GM23338 (cell line): ENCODE measurements at regions not wholly inside any gene's neighbourhood (a gene's known extent, or its start where the extent isn't known, plus 50 kb on each side); places are given as distances from the start of the nearest gene placed in this dataset.

Experiments used
- ATAC-seq: fragments of 200-7000 bp; cut with Tn5 transposase; 3 replicates; pipeline ENCODE4 v1.9.1; 2020
- DNase-seq: peaks from one replicate; pipeline ENCODE4 v3.0.0-alpha.2; 2015; ENCODE audit warnings: low spot score
- H2AFZ ChIP-seq: fragments of 200-600 bp; sonication (generic); 2 replicates; pipeline ENCODE4 v1.8.0; 2016; ENCODE audit warnings: antibody characterized with exemption, mild to moderate bottlenecking, moderate library complexity
- H3F3A ChIP-seq: fragments of 200-600 bp; sonication (generic); replicated peaks from 2 replicates; pipeline ENCODE4 v1.8.0; 2017; ENCODE audit warnings: antibody characterized with exemption, mixed run types, low read depth
- H3K27ac ChIP-seq: fragments of 200-600 bp; sonication (generic); 2 replicates; pipeline ENCODE4 v1.6.1; 2016; ENCODE audit warnings: low read depth
- H3K27me3 ChIP-seq: fragments of 200-600 bp; sonication (generic); 2 replicates; pipeline ENCODE4 v1.8.0; 2016; ENCODE audit warnings: mild to moderate bottlenecking, mixed run types, moderate library complexity; ENCODE audit not compliant: insufficient read depth
- H3K36me3 ChIP-seq: fragments of 200-600 bp; sonication (generic); 2 replicates; pipeline ENCODE4 v1.8.0; 2016; ENCODE audit warnings: mild to moderate bottlenecking; ENCODE audit not compliant: insufficient read depth
- H3K4me1 ChIP-seq: fragments of 200-600 bp; sonication (generic); 2 replicates; pipeline ENCODE4 v1.8.0; 2016; ENCODE audit warnings: mild to moderate bottlenecking, moderate library complexity; ENCODE audit not compliant: insufficient read depth
- H3K4me2 ChIP-seq: fragments of 200-600 bp; sonication (generic); 2 replicates; pipeline ENCODE4 v1.7.1; 2017; ENCODE audit warnings: mixed run types
- H3K4me3 ChIP-seq: fragments of 200-600 bp; sonication (generic); 2 replicates; pipeline ENCODE4 v1.6.1; 2016; ENCODE audit warnings: mixed run types
- H3K79me2 ChIP-seq: fragments of 200-600 bp; sonication (generic); replicated peaks from 2 replicates; pipeline ENCODE4 v1.8.0; 2017; ENCODE audit warnings: mild to moderate bottlenecking; ENCODE audit not compliant: insufficient read depth
- H3K9me2 ChIP-seq: fragments of 200-600 bp; sonication (generic); 2 replicates; pipeline ENCODE4 v1.8.0; 2017; ENCODE audit not compliant: insufficient read depth
- H4K20me1 ChIP-seq: fragments of 200-600 bp; sonication (generic); replicated peaks from 2 replicates; pipeline ENCODE4 v1.8.0; 2017; ENCODE audit warnings: mild to moderate bottlenecking; ENCODE audit not compliant: insufficient read depth
- H3K27ac Mint-ChIP-seq: 2 replicates; pipeline ENCODE4 v1.8.0; 2020; ENCODE audit warnings: inconsistent platforms, mild to moderate bottlenecking, moderate library complexity, mixed read lengths
- H3K27me3 Mint-ChIP-seq: 3 replicates; pipeline ENCODE4 v1.8.0; 2022; ENCODE audit warnings: low read depth, mild to moderate bottlenecking, moderate library complexity, mixed read lengths, inconsistent platforms; ENCODE audit not compliant: insufficient read depth, poor library complexity
- H3K36me3 Mint-ChIP-seq: 3 replicates; pipeline ENCODE4 v1.8.0; 2021; ENCODE audit warnings: low read depth, mild to moderate bottlenecking, inconsistent platforms, moderate library complexity, mixed read lengths
- H3K4me1 Mint-ChIP-seq: 3 replicates; pipeline ENCODE4 v1.8.0; 2020; ENCODE audit warnings: mild to moderate bottlenecking, inconsistent platforms, mixed read lengths
- H3K4me3 Mint-ChIP-seq: 3 replicates; pipeline ENCODE4 v1.8.0; 2021; ENCODE audit warnings: moderate library complexity, mild to moderate bottlenecking, inconsistent platforms, mixed read lengths
- H3K9me3 Mint-ChIP-seq: 3 replicates; pipeline ENCODE4 v1.8.0; 2020; ENCODE audit warnings: moderate library complexity, mild to moderate bottlenecking, inconsistent platforms, mixed read lengths
- CREB1 ChIP-seq: fragments of 250-450 bp; sonication (Bioruptor Pico); IDR thresholded peaks from 2 replicates; pipeline ENCODE4 v1.5.0; 2020; ENCODE audit warnings: low read depth, mild to moderate bottlenecking, moderate library complexity
- EZH2phosphoT487 ChIP-seq: fragments of 200-600 bp; sonication (generic); IDR thresholded peaks from one replicate; pipeline ENCODE4 v1.8.1; 2018; ENCODE audit warnings: antibody characterized with exemption; ENCODE audit not compliant: unreplicated experiment
- JUNB ChIP-seq: IDR thresholded peaks from one replicate; pipeline ENCODE4 v1.6.1; 2016; ENCODE audit warnings: antibody characterized with exemption; ENCODE audit not compliant: unreplicated experiment
- NANOG ChIP-seq: IDR thresholded peaks from 2 replicates; pipeline ENCODE4 v1.6.1; 2016; ENCODE audit warnings: antibody characterized with exemption, borderline replicate concordance
- STAT1 ChIP-seq: IDR thresholded peaks from one replicate; pipeline ENCODE4 v1.6.1; 2016; ENCODE audit warnings: antibody characterized with exemption; ENCODE audit not compliant: unreplicated experiment
- ZNF114 ChIP-seq: fragments of 250-450 bp; sonication (Bioruptor Pico); IDR thresholded peaks from 2 replicates; pipeline ENCODE4 v1.5.0; 2020; ENCODE audit warnings: mild to moderate bottlenecking, moderate library complexity
- ZNF331 ChIP-seq: fragments of 250-450 bp; sonication (Bioruptor Pico); IDR thresholded peaks from 2 replicates; pipeline ENCODE4 v1.5.0; 2020; ENCODE audit warnings: low read depth, mild to moderate bottlenecking, moderate library complexity
- TF ChIP-seq, protein P1 (sequence below): IDR thresholded peaks from 2 replicates; pipeline ENCODE4 v1.6.1; 2016; ENCODE audit warnings: antibody characterized with exemption
- TF ChIP-seq, protein P2 (sequence below): fragments of 250-450 bp; sonication (Bioruptor Pico); IDR thresholded peaks from 2 replicates; pipeline ENCODE4 v1.5.0; 2020; ENCODE audit warnings: mild to moderate bottlenecking, moderate library complexity
- TF ChIP-seq, protein P3 (sequence below): IDR thresholded peaks from one replicate; pipeline ENCODE4 v1.6.1; 2018; ENCODE audit warnings: antibody characterized with exemption; ENCODE audit not compliant: unreplicated experiment

DNA sequence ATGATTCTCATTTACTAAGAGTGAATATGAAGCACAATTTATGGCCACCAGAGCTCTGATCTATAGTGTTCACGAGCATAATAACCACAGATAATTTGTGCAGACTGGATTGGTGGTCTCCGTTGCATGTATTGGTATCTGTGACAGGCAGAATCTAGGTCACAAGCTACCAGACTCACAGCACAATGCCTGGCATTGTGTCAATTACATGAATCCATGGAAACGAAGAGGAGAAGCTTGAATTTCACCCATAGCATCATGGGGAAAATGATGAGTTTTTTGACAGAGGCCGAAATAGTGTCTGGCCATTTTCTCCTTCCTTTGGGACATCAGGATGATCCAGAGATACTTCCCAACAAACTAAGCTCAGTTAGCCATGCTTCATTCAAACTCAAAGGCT is 52.3 kb upstream of the TMEM170B start:
- H3K4me3 Mint-ChIP-seq, result no peak overlapping the region
- no peak overlapping the region for H3K27ac ChIP-seq
- no peaks in the 10 kb centered on the region for H3K27me3 Mint-ChIP-seq

DNA sequence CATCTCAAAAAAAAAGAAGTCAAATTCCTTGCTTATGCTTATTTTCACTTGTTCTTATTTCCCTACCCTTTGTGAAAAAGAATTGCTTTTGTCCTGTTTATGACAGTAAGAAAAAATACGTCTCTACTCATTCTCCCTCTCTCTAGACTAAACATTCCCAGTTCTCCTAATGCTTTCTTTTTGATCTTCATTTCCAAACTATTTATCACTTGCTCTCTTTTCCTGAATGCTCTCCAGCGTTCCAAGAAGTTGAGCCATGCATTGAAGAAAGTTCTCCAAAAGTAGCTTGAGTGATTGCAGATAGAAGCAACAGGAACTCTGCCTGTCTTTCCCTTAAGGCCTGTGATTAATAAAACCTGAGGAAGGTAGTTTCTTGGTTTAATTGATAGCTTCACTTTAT is 53.1 kb upstream of the TMEM170B start:
- H3F3A ChIP-seq, result no peaks in the 10 kb centered on the region
- H3K27me3 Mint-ChIP-seq, result no peaks in the 10 kb centered on the region
- no peak overlapping the region for H3K4me3 Mint-ChIP-seq
- H3K4me3 ChIP-seq, result no peak overlapping the region
- no peaks in the 10 kb centered on the region for H3K79me2 ChIP-seq
- no peak overlapping the region for H3K27ac Mint-ChIP-seq
- no peaks in the 10 kb centered on the region for H3K9me3 Mint-ChIP-seq
- no peaks in the 10 kb centered on the region for H3K4me1 ChIP-seq
- peaks cover 8% of the 10 kb centered on the region; the same call in 1 of the 2 replicates for H3K9me2 ChIP-seq
- no peak overlapping the region for H3K27ac ChIP-seq
- H4K20me1 ChIP-seq, result no peaks in the 10 kb centered on the region
- H3K4me1 Mint-ChIP-seq, result peaks cover 13% of the 10 kb centered on the region
- no peaks in the 10 kb centered on the region for H3K27me3 ChIP-seq
- H3K36me3 Mint-ChIP-seq, result no peaks in the 10 kb centered on the region
- H3K36me3 ChIP-seq, result no peaks in the 10 kb centered on the region
- ATAC-seq (no peak), DNase-seq (no peak)
- H3K4me2 ChIP-seq, result no peak overlapping the region
- H2AFZ ChIP-seq, result no peak overlapping the region
- TF ChIP-seq CREB1, result no peak
- TF ChIP-seq ZNF331 (CRISPR knock-in tag), result no peak
- TF ChIP-seq, protein P1, sequence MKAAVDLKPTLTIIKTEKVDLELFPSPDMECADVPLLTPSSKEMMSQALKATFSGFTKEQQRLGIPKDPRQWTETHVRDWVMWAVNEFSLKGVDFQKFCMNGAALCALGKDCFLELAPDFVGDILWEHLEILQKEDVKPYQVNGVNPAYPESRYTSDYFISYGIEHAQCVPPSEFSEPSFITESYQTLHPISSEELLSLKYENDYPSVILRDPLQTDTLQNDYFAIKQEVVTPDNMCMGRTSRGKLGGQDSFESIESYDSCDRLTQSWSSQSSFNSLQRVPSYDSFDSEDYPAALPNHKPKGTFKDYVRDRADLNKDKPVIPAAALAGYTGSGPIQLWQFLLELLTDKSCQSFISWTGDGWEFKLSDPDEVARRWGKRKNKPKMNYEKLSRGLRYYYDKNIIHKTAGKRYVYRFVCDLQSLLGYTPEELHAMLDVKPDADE, result no peak
- TF ChIP-seq ZNF114 (CRISPR knock-in tag), result no peak
- no peak for TF ChIP-seq STAT1
- TF ChIP-seq JUNB, result no peak
- no peak for TF ChIP-seq NANOG
- TF ChIP-seq EZH2phosphoT487, result no peak
- TF ChIP-seq, protein P2, sequence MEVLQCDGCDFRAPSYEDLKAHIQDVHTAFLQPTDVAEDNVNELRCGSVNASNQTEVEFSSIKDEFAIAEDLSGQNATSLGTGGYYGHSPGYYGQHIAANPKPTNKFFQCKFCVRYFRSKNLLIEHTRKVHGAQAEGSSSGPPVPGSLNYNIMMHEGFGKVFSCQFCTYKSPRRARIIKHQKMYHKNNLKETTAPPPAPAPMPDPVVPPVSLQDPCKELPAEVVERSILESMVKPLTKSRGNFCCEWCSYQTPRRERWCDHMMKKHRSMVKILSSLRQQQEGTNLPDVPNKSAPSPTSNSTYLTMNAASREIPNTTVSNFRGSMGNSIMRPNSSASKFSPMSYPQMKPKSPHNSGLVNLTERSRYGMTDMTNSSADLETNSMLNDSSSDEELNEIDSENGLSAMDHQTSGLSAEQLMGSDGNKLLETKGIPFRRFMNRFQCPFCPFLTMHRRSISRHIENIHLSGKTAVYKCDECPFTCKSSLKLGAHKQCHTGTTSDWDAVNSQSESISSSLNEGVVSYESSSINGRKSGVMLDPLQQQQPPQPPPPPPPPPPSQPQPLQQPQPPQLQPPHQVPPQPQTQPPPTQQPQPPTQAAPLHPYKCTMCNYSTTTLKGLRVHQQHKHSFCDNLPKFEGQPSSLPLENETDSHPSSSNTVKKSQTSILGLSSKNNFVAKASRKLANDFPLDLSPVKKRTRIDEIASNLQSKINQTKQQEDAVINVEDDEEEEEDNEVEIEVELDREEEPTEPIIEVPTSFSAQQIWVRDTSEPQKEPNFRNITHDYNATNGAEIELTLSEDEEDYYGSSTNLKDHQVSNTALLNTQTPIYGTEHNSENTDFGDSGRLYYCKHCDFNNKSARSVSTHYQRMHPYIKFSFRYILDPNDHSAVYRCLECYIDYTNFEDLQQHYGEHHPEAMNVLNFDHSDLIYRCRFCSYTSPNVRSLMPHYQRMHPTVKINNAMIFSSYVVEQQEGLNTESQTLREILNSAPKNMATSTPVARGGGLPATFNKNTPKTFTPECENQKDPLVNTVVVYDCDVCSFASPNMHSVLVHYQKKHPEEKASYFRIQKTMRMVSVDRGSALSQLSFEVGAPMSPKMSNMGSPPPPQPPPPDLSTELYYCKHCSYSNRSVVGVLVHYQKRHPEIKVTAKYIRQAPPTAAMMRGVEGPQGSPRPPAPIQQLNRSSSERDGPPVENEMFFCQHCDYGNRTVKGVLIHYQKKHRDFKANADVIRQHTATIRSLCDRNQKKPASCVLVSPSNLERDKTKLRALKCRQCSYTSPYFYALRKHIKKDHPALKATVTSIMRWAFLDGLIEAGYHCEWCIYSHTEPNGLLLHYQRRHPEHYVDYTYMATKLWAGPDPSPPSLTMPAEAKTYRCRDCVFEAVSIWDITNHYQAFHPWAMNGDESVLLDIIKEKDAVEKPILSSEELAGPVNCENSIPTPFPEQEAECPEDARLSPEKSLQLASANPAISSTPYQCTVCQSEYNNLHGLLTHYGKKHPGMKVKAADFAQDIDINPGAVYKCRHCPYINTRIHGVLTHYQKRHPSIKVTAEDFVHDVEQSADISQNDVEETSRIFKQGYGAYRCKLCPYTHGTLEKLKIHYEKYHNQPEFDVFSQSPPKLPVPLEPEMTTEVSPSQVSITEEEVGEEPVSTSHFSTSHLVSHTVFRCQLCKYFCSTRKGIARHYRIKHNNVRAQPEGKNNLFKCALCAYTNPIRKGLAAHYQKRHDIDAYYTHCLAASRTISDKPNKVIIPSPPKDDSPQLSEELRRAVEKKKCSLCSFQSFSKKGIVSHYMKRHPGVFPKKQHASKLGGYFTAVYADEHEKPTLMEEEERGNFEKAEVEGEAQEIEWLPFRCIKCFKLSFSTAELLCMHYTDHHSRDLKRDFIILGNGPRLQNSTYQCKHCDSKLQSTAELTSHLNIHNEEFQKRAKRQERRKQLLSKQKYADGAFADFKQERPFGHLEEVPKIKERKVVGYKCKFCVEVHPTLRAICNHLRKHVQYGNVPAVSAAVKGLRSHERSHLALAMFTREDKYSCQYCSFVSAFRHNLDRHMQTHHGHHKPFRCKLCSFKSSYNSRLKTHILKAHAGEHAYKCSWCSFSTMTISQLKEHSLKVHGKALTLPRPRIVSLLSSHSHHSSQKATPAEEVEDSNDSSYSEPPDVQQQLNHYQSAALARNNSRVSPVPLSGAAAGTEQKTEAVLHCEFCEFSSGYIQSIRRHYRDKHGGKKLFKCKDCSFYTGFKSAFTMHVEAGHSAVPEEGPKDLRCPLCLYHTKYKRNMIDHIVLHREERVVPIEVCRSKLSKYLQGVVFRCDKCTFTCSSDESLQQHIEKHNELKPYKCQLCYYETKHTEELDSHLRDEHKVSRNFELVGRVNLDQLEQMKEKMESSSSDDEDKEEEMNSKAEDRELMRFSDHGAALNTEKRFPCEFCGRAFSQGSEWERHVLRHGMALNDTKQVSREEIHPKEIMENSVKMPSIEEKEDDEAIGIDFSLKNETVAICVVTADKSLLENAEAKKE (CRISPR knock-in tag), result no peak

More for the DNA sequence above, 52.3 kb upstream of the TMEM170B start:
- Histone ChIP-seq H3K79me2 (no peaks in the 10 kb centered on the region), H3K4me2 (no peak overlapping the region), H3K36me3 (no peaks in the 10 kb centered on the region), H3K4me3 (no peak overlapping the region), H3K9me2 (peaks cover 8% of the 10 kb centered on the region; the same call in 1 of the 2 replicates), H3F3A (no peaks in the 10 kb centered on the region), H3K4me1 (no peaks in the 10 kb centered on the region), H2AFZ (no peak overlapping the region), H4K20me1 (no peaks in the 10 kb centered on the region), H3K27me3 (no peaks in the 10 kb centered on the region)
- Mint-ChIP-seq H3K4me1 (peaks cover 13% of the 10 kb centered on the region), H3K9me3 (no peaks in the 10 kb centered on the region), H3K36me3 (no peaks in the 10 kb centered on the region), H3K27ac (no peak overlapping the region)
- TF ChIP-seq, protein P3, sequence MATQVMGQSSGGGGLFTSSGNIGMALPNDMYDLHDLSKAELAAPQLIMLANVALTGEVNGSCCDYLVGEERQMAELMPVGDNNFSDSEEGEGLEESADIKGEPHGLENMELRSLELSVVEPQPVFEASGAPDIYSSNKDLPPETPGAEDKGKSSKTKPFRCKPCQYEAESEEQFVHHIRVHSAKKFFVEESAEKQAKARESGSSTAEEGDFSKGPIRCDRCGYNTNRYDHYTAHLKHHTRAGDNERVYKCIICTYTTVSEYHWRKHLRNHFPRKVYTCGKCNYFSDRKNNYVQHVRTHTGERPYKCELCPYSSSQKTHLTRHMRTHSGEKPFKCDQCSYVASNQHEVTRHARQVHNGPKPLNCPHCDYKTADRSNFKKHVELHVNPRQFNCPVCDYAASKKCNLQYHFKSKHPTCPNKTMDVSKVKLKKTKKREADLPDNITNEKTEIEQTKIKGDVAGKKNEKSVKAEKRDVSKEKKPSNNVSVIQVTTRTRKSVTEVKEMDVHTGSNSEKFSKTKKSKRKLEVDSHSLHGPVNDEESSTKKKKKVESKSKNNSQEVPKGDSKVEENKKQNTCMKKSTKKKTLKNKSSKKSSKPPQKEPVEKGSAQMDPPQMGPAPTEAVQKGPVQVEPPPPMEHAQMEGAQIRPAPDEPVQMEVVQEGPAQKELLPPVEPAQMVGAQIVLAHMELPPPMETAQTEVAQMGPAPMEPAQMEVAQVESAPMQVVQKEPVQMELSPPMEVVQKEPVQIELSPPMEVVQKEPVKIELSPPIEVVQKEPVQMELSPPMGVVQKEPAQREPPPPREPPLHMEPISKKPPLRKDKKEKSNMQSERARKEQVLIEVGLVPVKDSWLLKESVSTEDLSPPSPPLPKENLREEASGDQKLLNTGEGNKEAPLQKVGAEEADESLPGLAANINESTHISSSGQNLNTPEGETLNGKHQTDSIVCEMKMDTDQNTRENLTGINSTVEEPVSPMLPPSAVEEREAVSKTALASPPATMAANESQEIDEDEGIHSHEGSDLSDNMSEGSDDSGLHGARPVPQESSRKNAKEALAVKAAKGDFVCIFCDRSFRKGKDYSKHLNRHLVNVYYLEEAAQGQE, result no peak
- DNase-seq (no peak), ATAC-seq (no peak)
